ENCODE measurements at regions not wholly inside any gene's neighbourhood (a gene's known extent, or its start where the extent isn't known, plus 50 kb on each side); places are given as distances from the start of the nearest gene placed in this dataset.

GRCh38 chr15:87201986-87202385 lies 1054.6 kb downstream of the NTRK3 start:
- TF ChIP-seq, protein P1, sequence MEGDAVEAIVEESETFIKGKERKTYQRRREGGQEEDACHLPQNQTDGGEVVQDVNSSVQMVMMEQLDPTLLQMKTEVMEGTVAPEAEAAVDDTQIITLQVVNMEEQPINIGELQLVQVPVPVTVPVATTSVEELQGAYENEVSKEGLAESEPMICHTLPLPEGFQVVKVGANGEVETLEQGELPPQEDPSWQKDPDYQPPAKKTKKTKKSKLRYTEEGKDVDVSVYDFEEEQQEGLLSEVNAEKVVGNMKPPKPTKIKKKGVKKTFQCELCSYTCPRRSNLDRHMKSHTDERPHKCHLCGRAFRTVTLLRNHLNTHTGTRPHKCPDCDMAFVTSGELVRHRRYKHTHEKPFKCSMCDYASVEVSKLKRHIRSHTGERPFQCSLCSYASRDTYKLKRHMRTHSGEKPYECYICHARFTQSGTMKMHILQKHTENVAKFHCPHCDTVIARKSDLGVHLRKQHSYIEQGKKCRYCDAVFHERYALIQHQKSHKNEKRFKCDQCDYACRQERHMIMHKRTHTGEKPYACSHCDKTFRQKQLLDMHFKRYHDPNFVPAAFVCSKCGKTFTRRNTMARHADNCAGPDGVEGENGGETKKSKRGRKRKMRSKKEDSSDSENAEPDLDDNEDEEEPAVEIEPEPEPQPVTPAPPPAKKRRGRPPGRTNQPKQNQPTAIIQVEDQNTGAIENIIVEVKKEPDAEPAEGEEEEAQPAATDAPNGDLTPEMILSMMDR (conservative IDR thresholded peaks at IDR 0.05): no peak
- TF ChIP-seq EZH2 (IDR thresholded peaks at IDR 0.05; ENCODE audit: low read depth): no peak

Data from PC-9 (cell line).